Heart left ventricle (tissue), 13 donors: ENCODE measurements at regions not wholly inside any gene's neighbourhood (a gene's known extent, or its start where the extent isn't known, plus 50 kb on each side); places are given as distances from the start of the nearest gene placed in this dataset.

Source experiments
- CTCF ChIP-seq, 12 donors: fragments of 200-600 bp; sonication (generic) in 4 of 12; IDR thresholded peaks; one replicate each; pipeline versions ENCODE4 v1.5.0 to v1.8.0; 2018 to 2022; ENCODE audit warnings: antibody characterized with exemption in 12 of 12, mild to moderate bottlenecking in 5 of 12
- POLR2A ChIP-seq, 2 donors: fragments of 450-650 bp; IDR thresholded peaks; one replicate each; pipeline ENCODE4 v1.6.1; 2017; ENCODE audit warnings: antibody characterized with exemption in 2 of 2, mild to moderate bottlenecking in 2 of 2, moderate library complexity in 2 of 2
- donor health status: ischemic (EF 13 %, LVEDD 7.1; RV severe dilation, severe dysfunction).
- donor health status: DM: no; HTN: yes; CAD: no.
- donor health status: DM: no; HTN: no; CAD: no.
- donor health status: ischemic (EF 25% LVEDD 6.9; RV normal size, moderate dysfunction).
- donor health status: ischemic (EF 25% LVEDD 5.7; RV mildly dilated, moderate dysfunction).
- donor health status: ischemic (EF 35%, LVEDD 5.7; RV mildly dilated, moderate dysfunction).
- donor health status: nonischemic (EF 11% LVEDD 7.7; RV severe dilation, severe dysfunction).
- donor health status: DM: yes; HTN: yes; CAD: no.
- donor health status: PGD.
- donor health status: ischemic (EF 29% LVEDD 5.4; RV normal size, mild dysfunction).
- donor health status: nonischemic (EF 23%, LVEDD 6.1; RV moderate dilation, normal function).

- TF ChIP-seq CTCF (IDR thresholded peaks at IDR 0.05) (no peak), POLR2A (IDR thresholded peaks at IDR 0.05) (no peak)
Measured at GRCh38 chr9:107615321-107615720, 125.8 kb upstream of the KLF4 start.
